ENCODE measurements at regions not wholly inside any gene's neighbourhood (a gene's known extent, or its start where the extent isn't known, plus 50 kb on each side); places are given as distances from the start of the nearest gene placed in this dataset.

- Histone ChIP-seq H3K27me3 (ENCODE audit: control insufficient read depth, insufficient read depth, low read length) (no peaks in the 10 kb centered on the region), H3K4me3 (ENCODE audit: low read length) (no peak overlapping the region), H3K9me3 (replicated peaks; ENCODE audit: low read length) (no peaks in the 10 kb centered on the region), H3K4me1 (ENCODE audit: control insufficient read depth, insufficient read depth, low read length) (peaks cover 13% of the 10 kb centered on the region), H3K9ac (ENCODE audit: low read depth, low read length) (no peak overlapping the region), H3K36me3 (ENCODE audit: insufficient read depth, low read length) (no peaks in the 10 kb centered on the region), H3K4me2 (ENCODE audit: low read length) (no peak overlapping the region)
Measured at GRCh38 chr3:81439108-81439507, 322.3 kb downstream of the GBE1 start.

GRCh38 chr3:81437683-81438082, 323.8 kb downstream of the GBE1 start:
- Histone ChIP-seq H3K4me2 (ENCODE audit: low read length) (no peak overlapping the region), H3K9ac (ENCODE audit: low read depth, low read length) (no peak overlapping the region), H3K9me3 (replicated peaks; ENCODE audit: low read length) (no peaks in the 10 kb centered on the region), H3K36me3 (ENCODE audit: insufficient read depth, low read length) (no peaks in the 10 kb centered on the region), H3K4me3 (ENCODE audit: low read length) (no peak overlapping the region), H3K27me3 (ENCODE audit: control insufficient read depth, insufficient read depth, low read length) (no peaks in the 10 kb centered on the region), H3K4me1 (ENCODE audit: control insufficient read depth, insufficient read depth, low read length) (peaks cover 1% of the 10 kb centered on the region)

GRCh38 chr3:81436182-81436581, 325.3 kb downstream of the GBE1 start:
- Histone ChIP-seq H3K9ac (ENCODE audit: low read depth, low read length) (no peak overlapping the region), H3K4me2 (ENCODE audit: low read length) (no peak overlapping the region), H3K4me1 (ENCODE audit: control insufficient read depth, insufficient read depth, low read length) (no peaks in the 10 kb centered on the region), H3K9me3 (replicated peaks; ENCODE audit: low read length) (no peaks in the 10 kb centered on the region), H3K36me3 (ENCODE audit: insufficient read depth, low read length) (no peaks in the 10 kb centered on the region), H3K4me3 (ENCODE audit: low read length) (no peak overlapping the region), H3K27me3 (ENCODE audit: control insufficient read depth, insufficient read depth, low read length) (no peaks in the 10 kb centered on the region)

GRCh38 chr3:81435050-81435449, 326.4 kb downstream of the GBE1 start:
- Histone ChIP-seq H3K27me3 (ENCODE audit: control insufficient read depth, insufficient read depth, low read length) (no peaks in the 10 kb centered on the region), H3K4me2 (ENCODE audit: low read length) (no peak overlapping the region), H3K4me3 (ENCODE audit: low read length) (no peak overlapping the region), H3K4me1 (ENCODE audit: control insufficient read depth, insufficient read depth, low read length) (no peaks in the 10 kb centered on the region), H3K36me3 (ENCODE audit: insufficient read depth, low read length) (no peaks in the 10 kb centered on the region), H3K9ac (ENCODE audit: low read depth, low read length) (no peak overlapping the region), H3K9me3 (replicated peaks; ENCODE audit: low read length) (no peaks in the 10 kb centered on the region)

- Histone ChIP-seq H3K9me3 (replicated peaks; ENCODE audit: low read length) (no peaks in the 10 kb centered on the region), H3K4me3 (ENCODE audit: low read length) (no peak overlapping the region), H3K9ac (ENCODE audit: low read depth, low read length) (no peak overlapping the region), H3K4me2 (ENCODE audit: low read length) (no peak overlapping the region), H3K36me3 (ENCODE audit: insufficient read depth, low read length) (no peaks in the 10 kb centered on the region), H3K4me1 (ENCODE audit: control insufficient read depth, insufficient read depth, low read length) (no peaks in the 10 kb centered on the region), H3K27me3 (ENCODE audit: control insufficient read depth, insufficient read depth, low read length) (no peaks in the 10 kb centered on the region)
Measured at GRCh38 chr3:81434161-81434560, 327.3 kb downstream of the GBE1 start.

GRCh38 chr3:81433675-81434074, 327.8 kb downstream of the GBE1 start:
- Histone ChIP-seq H3K9ac (ENCODE audit: low read depth, low read length) (no peak overlapping the region), H3K27me3 (ENCODE audit: control insufficient read depth, insufficient read depth, low read length) (no peaks in the 10 kb centered on the region), H3K4me2 (ENCODE audit: low read length) (no peak overlapping the region), H3K4me3 (ENCODE audit: low read length) (no peak overlapping the region), H3K36me3 (ENCODE audit: insufficient read depth, low read length) (no peaks in the 10 kb centered on the region), H3K9me3 (replicated peaks; ENCODE audit: low read length) (no peaks in the 10 kb centered on the region), H3K4me1 (ENCODE audit: control insufficient read depth, insufficient read depth, low read length) (no peaks in the 10 kb centered on the region)

- H3K4me1 ChIP-seq (ENCODE audit: control insufficient read depth, insufficient read depth, low read length): no peaks in the 10 kb centered on the region
- H3K4me3 ChIP-seq (ENCODE audit: low read length): no peak overlapping the region
- H3K36me3 ChIP-seq (ENCODE audit: insufficient read depth, low read length): no peaks in the 10 kb centered on the region
- no peaks in the 10 kb centered on the region for H3K27me3 ChIP-seq (ENCODE audit: control insufficient read depth, insufficient read depth, low read length)
- no peaks in the 10 kb centered on the region for H3K9me3 ChIP-seq (replicated peaks; ENCODE audit: low read length)
- no peak overlapping the region for H3K9ac ChIP-seq (ENCODE audit: low read depth, low read length)
- no peak overlapping the region for H3K4me2 ChIP-seq (ENCODE audit: low read length)
Measured at GRCh38 chr3:81432456-81432855, 329.0 kb downstream of the GBE1 start.

- Histone ChIP-seq H3K4me3 (ENCODE audit: low read length) (no peak overlapping the region), H3K27me3 (ENCODE audit: control insufficient read depth, insufficient read depth, low read length) (no peaks in the 10 kb centered on the region), H3K4me1 (ENCODE audit: control insufficient read depth, insufficient read depth, low read length) (no peaks in the 10 kb centered on the region), H3K9ac (ENCODE audit: low read depth, low read length) (no peak overlapping the region), H3K4me2 (ENCODE audit: low read length) (no peak overlapping the region), H3K9me3 (replicated peaks; ENCODE audit: low read length) (no peaks in the 10 kb centered on the region), H3K36me3 (ENCODE audit: insufficient read depth, low read length) (no peaks in the 10 kb centered on the region)
Measured at GRCh38 chr3:81426826-81427577, 334.4 kb downstream of the GBE1 start.

GRCh38 chr3:81425198-81425868, 336.1 kb downstream of the GBE1 start:
- Histone ChIP-seq H3K27me3 (ENCODE audit: control insufficient read depth, insufficient read depth, low read length) (no peaks in the 10 kb centered on the region), H3K9ac (ENCODE audit: low read depth, low read length) (no peak overlapping the region), H3K4me3 (ENCODE audit: low read length) (no peak overlapping the region), H3K36me3 (ENCODE audit: insufficient read depth, low read length) (no peaks in the 10 kb centered on the region), H3K9me3 (replicated peaks; ENCODE audit: low read length) (no peaks in the 10 kb centered on the region), H3K4me1 (ENCODE audit: control insufficient read depth, insufficient read depth, low read length) (no peaks in the 10 kb centered on the region), H3K4me2 (ENCODE audit: low read length) (no peak overlapping the region)

- no peaks in the 10 kb centered on the region for H3K4me1 ChIP-seq (ENCODE audit: control insufficient read depth, insufficient read depth, low read length)
- no peaks in the 10 kb centered on the region for H3K27me3 ChIP-seq (ENCODE audit: control insufficient read depth, insufficient read depth, low read length)
- no peak overlapping the region for H3K4me3 ChIP-seq (ENCODE audit: low read length)
- no peaks in the 10 kb centered on the region for H3K36me3 ChIP-seq (ENCODE audit: insufficient read depth, low read length)
- H3K9ac ChIP-seq (ENCODE audit: low read depth, low read length): no peak overlapping the region
- no peak overlapping the region for H3K4me2 ChIP-seq (ENCODE audit: low read length)
- no peaks in the 10 kb centered on the region for H3K9me3 ChIP-seq (replicated peaks; ENCODE audit: low read length)
Measured at GRCh38 chr3:81419228-81419627, 342.2 kb downstream of the GBE1 start.

- no peaks in the 10 kb centered on the region for H3K4me1 ChIP-seq (ENCODE audit: control insufficient read depth, insufficient read depth, low read length)
- H3K36me3 ChIP-seq (ENCODE audit: insufficient read depth, low read length): no peaks in the 10 kb centered on the region
- H3K9ac ChIP-seq (ENCODE audit: low read depth, low read length): no peak overlapping the region
- no peak overlapping the region for H3K4me3 ChIP-seq (ENCODE audit: low read length)
- H3K9me3 ChIP-seq (replicated peaks; ENCODE audit: low read length): no peaks in the 10 kb centered on the region
- H3K27me3 ChIP-seq (ENCODE audit: control insufficient read depth, insufficient read depth, low read length): no peaks in the 10 kb centered on the region
- no peak overlapping the region for H3K4me2 ChIP-seq (ENCODE audit: low read length)
Measured at GRCh38 chr3:81416812-81417211, 344.6 kb downstream of the GBE1 start.

GRCh38 chr3:81406318-81406717, 355.1 kb downstream of the GBE1 start:
- no peaks in the 10 kb centered on the region for H3K9me3 ChIP-seq (replicated peaks; ENCODE audit: low read length)
- no peaks in the 10 kb centered on the region for H3K4me1 ChIP-seq (ENCODE audit: control insufficient read depth, insufficient read depth, low read length)
- H3K4me3 ChIP-seq (ENCODE audit: low read length): no peak overlapping the region
- no peak overlapping the region for H3K4me2 ChIP-seq (ENCODE audit: low read length)
- H3K9ac ChIP-seq (ENCODE audit: low read depth, low read length): no peak overlapping the region
- H3K27me3 ChIP-seq (ENCODE audit: control insufficient read depth, insufficient read depth, low read length): no peaks in the 10 kb centered on the region
- no peaks in the 10 kb centered on the region for H3K36me3 ChIP-seq (ENCODE audit: insufficient read depth, low read length)

Measured in skeletal muscle satellite cell (primary cell).